BLaER1 treated with 17β-estradiol and CSF1 and Interleukin-3, amounts not matched to agents 10 nM and 100 nM (cell line): ENCODE measurements at regions not wholly inside any gene's neighbourhood (a gene's known extent, or its start where the extent isn't known, plus 50 kb on each side); places are given as distances from the start of the nearest gene placed in this dataset.
"Not testable (repeated sequence)": the region's sequence is repeated elsewhere in the genome, so short reads cannot be mapped to it uniquely, and the experiment has no call there.

Experiments used
- H3K27ac ChIP-seq, 11 experiments: shearing (Covaris generic); formaldehyde crosslinking; 2 replicates each; pipeline ENCODE4 v1.8.1; 2022
- H3K27me3 ChIP-seq, 11 experiments: shearing (Covaris generic); formaldehyde crosslinking; 2 replicates each; pipeline ENCODE4 v1.8.1; 2022
- H3K36me3 ChIP-seq, 11 experiments: shearing (Covaris generic); formaldehyde crosslinking; 2 replicates each; pipeline ENCODE4 v1.8.1; 2022
- H3K4me1 ChIP-seq, 10 experiments: shearing (Covaris generic); formaldehyde crosslinking; 2 replicates each; pipeline ENCODE4 v1.8.1; 2022
- H3K4me2 ChIP-seq, 11 experiments: shearing (Covaris generic); formaldehyde crosslinking; 2 replicates each; pipeline ENCODE4 v1.8.1; 2022
- H3K4me3 ChIP-seq, 10 experiments: shearing (Covaris generic); formaldehyde crosslinking; 2 replicates each; pipeline ENCODE4 v1.8.1; 2022
- H3K9ac ChIP-seq, 11 experiments: shearing (Covaris generic); formaldehyde crosslinking; 2 replicates each; pipeline ENCODE4 v1.8.1; 2022
- H3K9me3 ChIP-seq, 11 experiments: shearing (Covaris generic); formaldehyde crosslinking; replicated peaks in 1 of 11; 2 replicates each; pipeline ENCODE4 v1.8.1; 2022
- H4K20me1 ChIP-seq, 11 experiments: shearing (Covaris generic); formaldehyde crosslinking; 2 replicates each; pipeline ENCODE4 v1.8.1; 2022
- Cebpa-rat ChIP-seq, 11 experiments: shearing (Covaris generic); IDR thresholded peaks; 2 replicates each; pipeline ENCODE4 v1.8.1; 2022

- no peak for TF ChIP-seq Cebpa-rat (IDR thresholded peaks at IDR 0.05)
- Histone ChIP-seq H4K20me1 (no peaks in the 10 kb centered on the region), H3K9me3 (no peaks in the 10 kb centered on the region), H3K9ac (no peak overlapping the region), H3K36me3 (no peaks in the 10 kb centered on the region), H3K27ac (no peak overlapping the region), H3K27me3 (no peaks in the 10 kb centered on the region), H3K4me1 (peaks cover 0 to 23% (median 0%) of the 10 kb centered on the region in 10 experiments; a peak in 6 of 20 replicates), H3K4me3 (no peak overlapping the region), H3K4me2 (no peak overlapping the region)
Measured at GRCh38 chr12:119931402-119931801, 54.3 kb upstream of the CIT start.

DNA sequence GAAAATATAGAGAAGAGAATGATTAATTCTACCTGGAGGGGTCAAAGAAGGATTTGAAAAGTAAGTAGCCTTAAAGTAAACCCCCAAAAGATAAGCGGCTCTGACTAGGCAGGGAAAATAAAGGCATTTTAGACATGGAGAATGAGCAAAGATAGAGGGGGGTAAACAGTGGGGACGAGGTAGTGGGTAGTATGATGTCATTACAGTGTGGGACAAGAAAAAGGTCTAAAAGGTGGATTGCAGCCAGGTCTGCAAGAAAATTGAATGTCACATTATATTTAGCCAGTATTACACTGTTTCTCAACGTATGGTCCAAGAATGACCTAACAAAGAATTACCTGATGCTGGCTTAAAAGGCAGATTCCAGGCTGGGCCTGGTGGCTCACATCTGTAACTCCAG is 55.8 kb upstream of the CIT start:
- no peaks in the 10 kb centered on the region for H4K20me1 ChIP-seq
- TF ChIP-seq Cebpa-rat (IDR thresholded peaks at IDR 0.05): no peak
- no peaks in the 10 kb centered on the region for H3K9me3 ChIP-seq
- peaks cover 0 to 23% (median 0%) of the 10 kb centered on the region in 10 experiments; a peak in 6 of 20 replicates for H3K4me1 ChIP-seq
- H3K27me3 ChIP-seq: no peaks in the 10 kb centered on the region
- H3K4me3 ChIP-seq: no peak overlapping the region
- H3K27ac ChIP-seq: no peak overlapping the region
- no peak overlapping the region for H3K9ac ChIP-seq
- H3K36me3 ChIP-seq: no peaks in the 10 kb centered on the region
- H3K4me2 ChIP-seq: no peak overlapping the region

DNA sequence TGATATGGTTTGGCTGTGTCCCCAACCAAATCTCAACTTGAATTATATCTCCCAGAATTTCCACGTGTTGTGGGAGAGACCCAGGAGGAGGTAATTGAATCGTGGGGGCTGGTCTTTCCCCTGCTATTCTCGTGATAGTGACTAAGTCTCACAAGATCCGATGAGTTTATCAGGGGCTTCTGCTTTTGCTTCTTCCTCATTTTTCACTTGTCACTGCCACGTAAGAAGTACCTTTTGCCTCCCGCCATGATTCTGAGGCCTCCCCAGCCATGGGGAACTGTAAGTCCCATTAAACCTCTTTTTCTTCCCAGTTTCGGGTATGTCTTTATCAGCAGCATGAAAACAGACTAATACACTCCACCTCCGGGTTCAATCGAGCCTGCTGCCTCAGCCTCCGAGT is 54.3 kb upstream of the BICDL1 start:
- H3K9me3 ChIP-seq, H3K27me3 ChIP-seq, H3K9ac ChIP-seq, H4K20me1 ChIP-seq, H3K36me3 ChIP-seq, H3K4me3 ChIP-seq: not testable (repeated sequence)
- peaks cover 0 to 23% (median 0%) of the 10 kb centered on the region in 10 experiments; a peak in 6 of 20 replicates for H3K4me1 ChIP-seq
- peak overlapping the region in 4 of 11 experiments; percentile 25 to 75 (median 56); a peak in 6 of 22 replicates for H3K27ac ChIP-seq
- H3K4me2 ChIP-seq: peak overlapping the region in 3 of 11 experiments; percentile 39 to 58 (median 49); a peak in 6 of 22 replicates

- H3K27ac ChIP-seq: no peak overlapping the region
- H3K4me3 ChIP-seq: no peak overlapping the region
- no peak overlapping the region for H3K9ac ChIP-seq
- H3K4me2 ChIP-seq: no peak overlapping the region
- no peak for TF ChIP-seq Cebpa-rat (IDR thresholded peaks at IDR 0.05)
- peaks cover 0 to 23% (median 0%) of the 10 kb centered on the region in 10 experiments; a peak in 6 of 20 replicates for H3K4me1 ChIP-seq
- no peaks in the 10 kb centered on the region for H3K36me3 ChIP-seq
- H3K27me3 ChIP-seq: no peaks in the 10 kb centered on the region
- H4K20me1 ChIP-seq: no peaks in the 10 kb centered on the region
- H3K9me3 ChIP-seq: no peaks in the 10 kb centered on the region
Measured at GRCh38 chr12:119936705-119937311, 52.2 kb upstream of the BICDL1 start.

DNA sequence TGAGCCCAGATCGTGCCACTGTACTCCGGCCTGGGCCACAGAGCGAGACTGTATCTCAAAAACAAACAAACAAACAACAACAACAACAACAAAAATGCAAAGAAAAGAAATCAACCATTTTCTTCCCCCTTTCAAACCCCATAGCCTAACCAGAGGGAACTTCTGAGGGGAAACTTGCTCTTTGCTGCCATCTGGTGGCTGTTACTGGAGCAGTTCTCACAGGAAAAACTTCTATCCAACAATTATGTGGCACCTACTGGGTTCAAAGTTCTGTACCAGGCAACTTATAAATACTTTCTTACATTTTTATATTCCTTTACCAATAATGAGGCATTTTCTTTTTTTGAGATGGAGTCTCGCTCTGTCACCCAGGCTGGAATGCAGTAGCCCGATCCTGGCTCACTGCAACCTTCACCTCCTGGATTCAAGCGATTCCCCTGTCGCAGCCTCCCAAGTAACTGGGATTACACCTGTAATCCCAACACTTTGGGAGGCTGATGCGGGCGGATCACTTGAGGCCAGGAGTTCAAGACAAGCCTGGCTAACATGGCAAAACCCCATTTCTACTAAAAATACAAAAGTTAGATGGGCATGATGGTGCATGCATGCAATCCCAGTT is 50.9 kb upstream of the BICDL1 start:
- Histone ChIP-seq H3K27ac (no peak overlapping the region), H3K4me1 (peaks cover 0 to 23% (median 0%) of the 10 kb centered on the region in 10 experiments; a peak in 6 of 20 replicates), H3K4me3 (no peak overlapping the region), H4K20me1 (no peaks in the 10 kb centered on the region), H3K9me3 (no peaks in the 10 kb centered on the region), H3K9ac (no peak overlapping the region), H3K36me3 (no peaks in the 10 kb centered on the region), H3K27me3 (no peaks in the 10 kb centered on the region), H3K4me2 (no peak overlapping the region)
- TF ChIP-seq Cebpa-rat (IDR thresholded peaks at IDR 0.05): no peak
